Naive thymus-derived CD8-positive, alpha-beta T cell (primary cell): ENCODE measurements at regions not wholly inside any gene's neighbourhood (a gene's known extent, or its start where the extent isn't known, plus 50 kb on each side); places are given as distances from the start of the nearest gene placed in this dataset.
"Not testable (repeated sequence)": the region's sequence is repeated elsewhere in the genome, so short reads cannot be mapped to it uniquely, and the experiment has no call there.

Source experiments
- ATAC-seq, 2 donors: fragments of 150-1000 bp; cut with Tn5 transposase in 1 of 2; sonication (Bioruptor Pico), chemical (Tn5 transposase) in 1 of 2; 1 replicate in 1 of 2; 2 replicates in 1 of 2; pipeline ENCODE4 v1.10.0; 2021; ENCODE audit warnings: mild to moderate bottlenecking in 2 of 2, moderate library complexity in 2 of 2
- POLR2A ChIA-PET: fragments of 350-600 bp; sonication (Branson Sonifier 250); formaldehyde crosslinking; loops from one replicate; lab custom pipeline; 2021; ENCODE audit warnings: antibody characterized with exemption; lab: Charles Lee
- DNase-seq, 10 donors: peaks; one replicate each; pipeline versions ENCODE4 v3.0.0 to v3.0.0-alpha.2; 2020 to 2022
- H3K27ac Mint-ChIP-seq, 10 donors: one replicate each; pipeline ENCODE4 v1.8.0; 2020 to 2022; ENCODE audit warnings: mild to moderate bottlenecking in 10 of 10, mixed read lengths in 10 of 10, moderate library complexity in 4 of 10, inconsistent platforms in 1 of 10
- H3K27me3 Mint-ChIP-seq, 5 donors: one replicate each; pipeline ENCODE4 v1.8.0; 2021 to 2022; ENCODE audit warnings: mixed read lengths in 5 of 5
- H3K36me3 Mint-ChIP-seq, 3 donors: one replicate each; pipeline ENCODE4 v1.8.0; 2020 to 2022; ENCODE audit warnings: mixed read lengths in 3 of 3, mild to moderate bottlenecking in 2 of 3, inconsistent platforms in 1 of 3
- H3K4me1 Mint-ChIP-seq, 4 donors: one replicate each; pipeline ENCODE4 v1.8.0; 2021 to 2022; ENCODE audit warnings: mixed read lengths in 4 of 4
- H3K4me3 Mint-ChIP-seq, 10 donors: one replicate each; pipeline ENCODE4 v1.8.0; 2020 to 2022; ENCODE audit warnings: mild to moderate bottlenecking in 10 of 10, mixed read lengths in 10 of 10, moderate library complexity in 6 of 10, inconsistent platforms in 1 of 10
- H3K9me3 Mint-ChIP-seq, 9 donors: one replicate each; pipeline ENCODE4 v1.8.0; 2020 to 2022; ENCODE audit warnings: mixed read lengths in 9 of 9, mild to moderate bottlenecking in 3 of 9, inconsistent platforms in 1 of 9, moderate library complexity in 1 of 9

DNA sequence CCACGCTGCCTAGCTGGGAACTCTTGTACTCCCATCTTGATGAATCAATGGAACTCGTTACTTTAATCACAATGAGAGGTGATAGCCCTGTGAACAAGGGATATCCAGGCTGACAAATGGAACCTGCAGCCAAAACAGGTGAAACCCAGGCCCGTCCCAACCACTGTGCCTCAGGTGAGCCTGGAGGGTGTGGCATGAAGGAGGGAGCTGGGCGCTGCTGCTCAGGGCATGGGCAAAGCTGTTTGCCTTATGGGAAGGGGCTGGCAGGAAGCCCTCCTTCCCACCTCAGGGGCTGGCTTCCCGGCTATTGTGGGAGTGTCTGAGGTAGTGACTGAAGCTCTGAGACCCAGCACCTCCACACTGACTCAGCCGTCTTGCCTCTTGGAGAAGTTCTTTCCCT is 209.4 kb upstream of the ATP6AP2 start:
- no peak overlapping the region for H3K4me3 Mint-ChIP-seq
- no peaks in the 10 kb centered on the region for H3K27me3 Mint-ChIP-seq
- no peak overlapping the region for H3K27ac Mint-ChIP-seq
- ATAC-seq (no peak), DNase-seq (no peak)
- peaks cover 0 to 2% (median 0%) of the 10 kb centered on the region in 3 donors for H3K36me3 Mint-ChIP-seq
- POLR2A ChIA-PET: no interaction called here
- H3K4me1 Mint-ChIP-seq: no peaks in the 10 kb centered on the region
- H3K9me3 Mint-ChIP-seq: peaks cover 0 to 3% (median 0%) of the 10 kb centered on the region in 9 donors

DNA sequence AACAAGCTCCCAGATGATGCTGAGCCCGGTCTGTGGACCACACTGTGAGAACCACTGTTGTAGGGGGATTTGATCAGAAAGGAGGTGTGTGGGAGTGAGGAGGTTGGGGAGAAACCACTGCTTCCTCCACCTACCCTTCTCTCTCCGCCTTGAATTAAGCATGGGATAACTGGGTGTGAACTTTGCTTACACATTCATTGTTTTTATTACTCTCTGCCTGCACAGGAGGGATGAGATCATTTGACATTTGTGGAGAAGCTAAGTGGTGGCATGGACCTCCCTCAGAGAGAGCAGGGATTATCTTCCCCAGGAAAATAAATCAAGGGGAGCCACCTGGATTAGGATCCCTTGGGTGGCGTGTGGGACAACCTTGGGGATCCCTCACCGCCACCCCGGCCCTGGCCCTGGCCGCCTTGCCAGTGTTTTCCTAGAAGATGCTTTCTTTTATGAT is 212.1 kb upstream of the ATP6AP2 start:
- Mint-ChIP-seq H3K27ac (no peak overlapping the region), H3K27me3 (no peaks in the 10 kb centered on the region), H3K4me3 (no peak overlapping the region), H3K36me3 (peaks cover 0 to 12% (median 2%) of the 10 kb centered on the region in 3 donors), H3K4me1 (no peaks in the 10 kb centered on the region), H3K9me3 (peaks cover 0 to 14% (median 4%) of the 10 kb centered on the region in 9 donors)
- DNase-seq (no peak), ATAC-seq (no peak)
- POLR2A ChIA-PET: no interaction called here

DNA sequence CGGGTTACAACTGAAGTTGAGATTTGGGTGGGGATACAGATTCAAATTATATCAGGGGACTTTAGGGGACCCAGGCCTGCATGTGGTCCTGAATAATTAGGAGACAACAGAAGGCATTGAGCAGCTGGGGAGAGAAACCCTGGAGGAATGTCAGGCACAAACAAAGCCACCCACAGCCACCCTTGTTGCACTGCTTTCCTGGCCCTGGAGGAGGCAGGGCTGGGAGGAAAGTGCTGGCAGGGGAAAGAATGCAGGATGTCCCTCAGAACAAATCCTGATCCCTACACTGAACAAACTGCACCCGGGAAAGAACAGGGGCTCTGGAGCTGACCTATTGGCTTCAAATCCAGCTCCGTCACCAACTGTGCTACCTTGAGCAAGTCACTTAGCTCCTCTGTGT is 214.1 kb upstream of the ATP6AP2 start:
- no peak for DNase-seq
- Mint-ChIP-seq H3K27ac (no peak overlapping the region), H3K27me3 (peaks cover 0 to 1% (median 0%) of the 10 kb centered on the region in 5 donors), H3K36me3 (peaks cover 0 to 12% (median 2%) of the 10 kb centered on the region in 3 donors), H3K4me3 (no peak overlapping the region), H3K9me3 (peaks cover 0 to 14% (median 4%) of the 10 kb centered on the region in 9 donors), H3K4me1 (peaks cover 0 to 1% (median 0%) of the 10 kb centered on the region in 4 donors)
- POLR2A ChIA-PET: no interaction called here
- no peak for ATAC-seq

DNA sequence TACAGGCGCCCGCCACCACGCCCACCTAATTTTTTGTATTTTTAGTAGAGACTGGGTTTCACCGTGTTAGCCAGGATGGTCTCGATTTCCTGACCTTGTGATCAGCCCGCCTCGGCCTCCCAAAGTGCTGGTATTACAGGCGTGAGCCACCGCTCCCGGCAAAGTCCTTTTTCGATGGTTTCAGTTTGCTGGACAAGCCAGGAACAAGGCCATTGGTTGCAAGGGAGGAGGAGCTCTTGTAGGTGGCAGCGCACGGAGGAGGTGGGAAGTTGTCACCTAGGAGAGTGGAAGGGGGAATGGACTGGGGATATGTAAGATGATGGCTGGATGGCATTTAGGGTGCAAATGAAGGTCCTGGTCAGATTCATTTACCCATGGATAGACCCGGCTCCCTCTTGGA is 218.5 kb upstream of the ATP6AP2 start:
- H3K27me3 Mint-ChIP-seq, ATAC-seq, H3K4me1 Mint-ChIP-seq, POLR2A ChIA-PET, H3K27ac Mint-ChIP-seq, H3K4me3 Mint-ChIP-seq, DNase-seq: not testable (repeated sequence)
- Mint-ChIP-seq H3K36me3 (peaks cover 0 to 12% (median 2%) of the 10 kb centered on the region in 3 donors), H3K9me3 (peaks cover 0 to 14% (median 3%) of the 10 kb centered on the region in 9 donors)

DNA sequence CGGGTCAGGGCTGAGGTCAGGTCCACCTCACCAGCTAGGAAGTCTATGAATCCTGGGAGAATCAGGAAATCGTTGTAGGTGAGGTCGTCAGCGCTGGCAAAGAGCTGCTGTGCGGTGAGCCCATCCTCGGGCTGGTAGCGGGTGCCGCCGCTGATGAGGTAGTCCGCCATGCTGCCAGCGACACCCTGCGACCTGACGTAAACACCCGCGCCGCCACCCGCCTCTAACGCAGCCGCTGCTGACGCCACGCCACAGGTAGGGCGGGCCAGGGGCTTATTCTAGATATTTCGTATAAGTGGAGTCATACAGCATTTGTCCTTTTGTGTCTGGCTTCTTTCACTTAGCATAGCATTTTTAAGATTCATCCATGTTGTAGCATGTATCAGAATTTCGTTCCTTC is 220.2 kb upstream of the ATP6AP2 start:
- H3K27me3 Mint-ChIP-seq: peaks cover 0 to 1% (median 0%) of the 10 kb centered on the region in 5 donors
- H3K9me3 Mint-ChIP-seq: peaks cover 0 to 10% (median 3%) of the 10 kb centered on the region in 9 donors
- H3K4me3 Mint-ChIP-seq: no peak overlapping the region
- DNase-seq (no peak), ATAC-seq (no peak)
- peaks cover 0 to 1% (median 0%) of the 10 kb centered on the region in 4 donors for H3K4me1 Mint-ChIP-seq
- H3K27ac Mint-ChIP-seq: no peak overlapping the region
- H3K36me3 Mint-ChIP-seq: peaks cover 0 to 9% (median 0%) of the 10 kb centered on the region in 3 donors
- POLR2A ChIA-PET: no interaction called here

DNA sequence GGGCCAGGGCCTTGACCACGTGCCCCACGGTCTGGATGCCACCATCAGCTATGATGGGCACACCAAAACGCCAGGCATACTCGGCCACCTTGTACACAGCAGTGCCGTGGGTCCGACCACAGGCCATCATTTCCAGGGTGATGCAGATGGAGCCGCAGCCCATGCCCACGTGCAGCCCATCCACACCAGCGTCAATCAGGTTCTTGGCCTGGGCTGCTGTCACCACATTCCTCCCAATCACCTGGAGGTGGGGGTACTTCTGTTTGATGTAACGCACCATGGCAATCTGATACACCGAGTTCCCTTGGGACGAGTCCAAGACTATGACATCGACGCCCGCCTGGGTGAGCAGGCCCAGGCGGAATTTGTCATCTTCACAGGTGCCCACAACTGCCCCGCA is 221.2 kb upstream of the ATP6AP2 start:
- Mint-ChIP-seq H3K4me1 (peaks cover 0 to 1% (median 0%) of the 10 kb centered on the region in 4 donors), H3K27me3 (peaks cover 0 to 1% (median 0%) of the 10 kb centered on the region in 5 donors), H3K27ac (no peak overlapping the region), H3K36me3 (no peaks in the 10 kb centered on the region), H3K4me3 (no peak overlapping the region), H3K9me3 (peaks cover 0 to under 1% (median 0%) of the 10 kb centered on the region in 9 donors)
- no peak for ATAC-seq
- no peak for DNase-seq
- POLR2A ChIA-PET: no interaction called here

DNA sequence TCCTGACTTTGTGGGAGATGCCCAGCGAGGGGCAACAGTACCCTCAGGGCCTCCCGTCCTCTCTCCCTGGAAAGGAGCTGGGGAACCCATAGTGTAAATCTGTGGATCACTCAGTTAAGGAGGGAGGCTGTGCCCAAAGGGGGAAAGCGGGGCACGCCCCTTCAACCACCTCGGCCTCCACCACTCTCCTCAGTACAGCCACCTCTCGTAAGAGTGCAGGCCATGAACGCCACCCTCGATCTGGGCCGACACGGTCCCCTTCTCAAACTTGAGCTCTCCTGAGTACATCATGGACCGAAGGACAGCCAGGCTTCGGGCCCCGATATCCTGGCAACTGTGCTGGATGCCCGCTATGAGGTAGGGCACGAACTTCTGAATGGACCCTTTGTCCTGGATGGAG is 221.8 kb upstream of the ATP6AP2 start:
- ATAC-seq (no peak), DNase-seq (no peak)
- Mint-ChIP-seq H3K36me3 (no peaks in the 10 kb centered on the region), H3K27me3 (peaks cover 0 to 1% (median 0%) of the 10 kb centered on the region in 5 donors), H3K4me1 (peaks cover 0 to 1% (median 0%) of the 10 kb centered on the region in 4 donors), H3K9me3 (no peaks in the 10 kb centered on the region), H3K27ac (no peak overlapping the region), H3K4me3 (no peak overlapping the region)
- POLR2A ChIA-PET: no interaction called here

DNA sequence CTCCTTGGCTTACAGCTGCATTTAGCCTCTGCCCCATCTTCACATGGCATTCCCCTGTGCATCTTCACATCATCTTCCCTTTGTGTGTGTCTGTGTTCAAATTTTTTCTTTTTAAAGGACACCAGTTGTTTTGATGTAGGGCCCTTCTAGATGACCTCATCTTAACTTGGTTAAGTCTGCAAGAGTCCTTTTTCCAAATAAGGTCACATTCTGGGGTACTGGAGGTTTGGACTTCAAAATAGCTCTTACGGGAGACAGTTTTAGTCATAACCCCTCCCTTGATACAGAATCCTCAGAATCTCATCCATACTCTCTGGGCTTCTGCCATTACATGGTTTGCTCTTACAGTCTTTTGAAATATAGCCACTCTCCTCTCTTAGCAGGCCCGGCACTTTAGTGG is 231.5 kb upstream of the ATP6AP2 start:
- H3K4me3 Mint-ChIP-seq: no peak overlapping the region
- POLR2A ChIA-PET: no interaction called here

DNA sequence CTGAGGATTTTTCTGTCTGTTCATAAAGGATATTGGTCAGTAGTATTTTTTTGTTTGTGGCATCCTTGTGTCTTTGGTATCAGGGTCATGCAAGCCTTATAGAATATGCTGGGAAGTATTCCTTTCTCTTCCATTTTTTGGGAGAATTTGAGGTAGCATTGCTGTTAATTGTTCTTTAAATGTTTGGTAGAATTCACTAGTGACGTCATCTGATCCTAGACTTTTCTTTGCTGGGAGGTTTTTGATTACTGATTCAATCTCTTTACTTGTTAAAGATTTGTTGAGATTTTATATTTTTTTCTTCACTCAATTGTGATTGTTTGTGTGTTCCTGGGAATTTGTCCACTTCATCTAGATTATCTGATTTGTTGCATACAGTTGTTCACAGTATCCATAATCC is 234.4 kb upstream of the ATP6AP2 start:
- DNase-seq (no peak), ATAC-seq (no peak)
- peaks cover 0 to 13% (median 5%) of the 10 kb centered on the region in 9 donors for H3K9me3 Mint-ChIP-seq
- H3K27ac Mint-ChIP-seq: no peak overlapping the region
- POLR2A ChIA-PET: no interaction called here
- peaks cover 0 to 4% (median 3%) of the 10 kb centered on the region in 3 donors for H3K36me3 Mint-ChIP-seq
- peaks cover 0 to 1% (median 0%) of the 10 kb centered on the region in 5 donors for H3K27me3 Mint-ChIP-seq
- no peaks in the 10 kb centered on the region for H3K4me1 Mint-ChIP-seq
- H3K4me3 Mint-ChIP-seq: no peak overlapping the region

More for the DNA sequence above, 231.5 kb upstream of the ATP6AP2 start:
- peaks cover 0 to 1% (median 0%) of the 10 kb centered on the region in 5 donors for H3K27me3 Mint-ChIP-seq
- no peaks in the 10 kb centered on the region for H3K4me1 Mint-ChIP-seq
- peaks cover 0 to 4% (median 4%) of the 10 kb centered on the region in 3 donors for H3K36me3 Mint-ChIP-seq
- H3K27ac Mint-ChIP-seq: no peak overlapping the region
- H3K9me3 Mint-ChIP-seq: peaks cover 0 to 18% (median 5%) of the 10 kb centered on the region in 9 donors
- ATAC-seq (no peak), DNase-seq (no peak)

DNA sequence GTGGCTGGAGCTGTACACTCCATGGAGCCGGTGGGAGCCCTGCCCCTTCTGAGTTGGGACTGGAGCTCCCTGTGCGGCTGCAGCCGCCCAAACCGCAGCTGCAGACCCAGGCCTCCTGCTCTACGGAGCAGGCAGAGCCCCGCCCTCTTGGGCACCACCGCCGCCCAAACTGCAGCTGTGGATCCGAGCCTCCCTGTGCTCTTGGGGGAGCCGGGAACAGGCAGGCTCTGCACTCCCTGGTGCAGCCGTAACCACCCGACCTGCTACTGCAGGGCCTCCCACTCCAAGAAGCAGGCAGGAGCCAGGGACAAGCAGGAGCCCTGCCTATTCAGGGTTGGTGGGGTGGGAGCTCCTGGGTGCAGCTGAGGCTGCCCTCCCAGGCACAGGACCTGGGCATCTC is 237.5 kb upstream of the ATP6AP2 start:
- peaks cover 0 to 1% (median 0%) of the 10 kb centered on the region in 5 donors for H3K27me3 Mint-ChIP-seq
- ATAC-seq: no peak
- H3K27ac Mint-ChIP-seq: no peak overlapping the region
- H3K4me1 Mint-ChIP-seq: no peaks in the 10 kb centered on the region
- DNase-seq: no peak
- POLR2A ChIA-PET: no interaction called here
- H3K36me3 Mint-ChIP-seq: peaks cover 0 to 2% (median 0%) of the 10 kb centered on the region in 3 donors
- no peak overlapping the region for H3K4me3 Mint-ChIP-seq
- peaks cover 0 to 9% (median 3%) of the 10 kb centered on the region in 9 donors for H3K9me3 Mint-ChIP-seq

DNA sequence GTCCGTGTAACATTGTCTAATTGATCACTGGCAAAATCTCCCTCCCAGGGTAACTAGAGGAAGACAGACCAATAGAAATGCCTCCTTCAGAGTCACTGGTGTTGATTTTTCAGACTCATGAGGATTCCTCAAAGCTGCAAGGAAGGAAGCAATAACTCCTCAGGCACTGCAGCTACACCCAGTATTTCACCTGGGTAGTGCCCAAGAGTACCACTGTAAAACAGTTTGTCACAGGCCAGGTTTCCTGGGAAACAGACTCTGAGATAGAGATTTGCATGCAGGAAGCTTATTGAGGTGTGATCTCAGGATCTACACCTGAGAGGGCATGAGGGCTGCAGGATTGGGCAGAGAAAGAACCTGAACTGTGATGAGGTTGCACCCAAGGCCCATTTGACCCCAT is 240.7 kb upstream of the ATP6AP2 start:
- Mint-ChIP-seq H3K36me3 (no peaks in the 10 kb centered on the region), H3K4me1 (no peaks in the 10 kb centered on the region), H3K4me3 (no peak overlapping the region), H3K9me3 (peaks cover 0 to 5% (median 0%) of the 10 kb centered on the region in 9 donors), H3K27ac (no peak overlapping the region), H3K27me3 (no peaks in the 10 kb centered on the region)
- DNase-seq: no peak
- POLR2A ChIA-PET: no interaction called here
- no peak for ATAC-seq

DNA sequence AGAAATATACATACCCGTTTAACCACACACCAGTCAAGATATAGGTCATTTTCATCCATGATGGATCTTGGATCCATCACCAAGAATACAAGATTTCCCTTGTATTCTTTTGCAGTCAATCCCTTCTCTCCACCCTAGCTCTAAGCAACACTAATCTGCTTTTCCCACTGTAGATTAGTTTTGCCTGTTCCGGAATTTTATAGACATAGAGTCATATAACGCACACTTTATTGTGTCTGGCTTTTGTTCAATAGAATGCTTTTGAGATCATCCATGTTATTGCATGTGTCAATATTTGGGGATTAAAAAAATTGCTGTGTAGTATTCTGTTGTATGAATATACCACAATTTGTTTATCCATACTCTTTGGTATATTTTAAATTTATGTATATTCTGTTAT is 235.6 kb upstream of the BCOR start:
- no peaks in the 10 kb centered on the region for H3K27me3 Mint-ChIP-seq
- peaks cover 0 to 13% (median 0%) of the 10 kb centered on the region in 9 donors for H3K9me3 Mint-ChIP-seq
- H3K36me3 Mint-ChIP-seq: peaks cover 0 to 2% (median 0%) of the 10 kb centered on the region in 3 donors
- H3K4me3 Mint-ChIP-seq: no peak overlapping the region
- no peak overlapping the region for H3K27ac Mint-ChIP-seq
- POLR2A ChIA-PET: no interaction called here
- ATAC-seq: no peak
- DNase-seq: no peak
- peaks cover 0 to 5% (median 2%) of the 10 kb centered on the region in 4 donors for H3K4me1 Mint-ChIP-seq

DNA sequence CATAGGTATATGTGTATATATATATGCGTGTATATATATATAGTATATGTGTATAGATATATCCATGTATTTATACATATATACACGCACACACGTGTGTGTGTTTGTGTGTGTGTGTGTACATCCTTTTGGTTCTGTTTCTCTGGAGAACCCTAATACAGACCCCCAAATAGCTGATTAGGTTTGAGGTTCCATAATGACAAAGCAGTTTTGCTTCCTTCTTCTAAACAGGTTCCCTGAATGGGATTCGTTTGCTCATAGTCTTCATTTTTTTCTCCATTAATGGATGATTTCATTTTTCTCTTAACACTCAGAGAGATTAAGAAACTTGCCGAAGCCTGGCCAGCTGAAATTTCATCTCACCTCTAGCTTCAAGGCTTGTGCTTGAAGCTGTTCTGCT is 234.0 kb upstream of the BCOR start:
- no peak for DNase-seq
- H3K4me3 Mint-ChIP-seq: no peak overlapping the region
- peaks cover 0 to 2% (median 0%) of the 10 kb centered on the region in 3 donors for H3K36me3 Mint-ChIP-seq
- ATAC-seq: no peak
- peaks cover 0 to 13% (median 0%) of the 10 kb centered on the region in 9 donors for H3K9me3 Mint-ChIP-seq
- POLR2A ChIA-PET: no interaction called here
- H3K27ac Mint-ChIP-seq: no peak overlapping the region
- H3K4me1 Mint-ChIP-seq: peaks cover 0 to 5% (median 2%) of the 10 kb centered on the region in 4 donors
- H3K27me3 Mint-ChIP-seq: no peaks in the 10 kb centered on the region

DNA sequence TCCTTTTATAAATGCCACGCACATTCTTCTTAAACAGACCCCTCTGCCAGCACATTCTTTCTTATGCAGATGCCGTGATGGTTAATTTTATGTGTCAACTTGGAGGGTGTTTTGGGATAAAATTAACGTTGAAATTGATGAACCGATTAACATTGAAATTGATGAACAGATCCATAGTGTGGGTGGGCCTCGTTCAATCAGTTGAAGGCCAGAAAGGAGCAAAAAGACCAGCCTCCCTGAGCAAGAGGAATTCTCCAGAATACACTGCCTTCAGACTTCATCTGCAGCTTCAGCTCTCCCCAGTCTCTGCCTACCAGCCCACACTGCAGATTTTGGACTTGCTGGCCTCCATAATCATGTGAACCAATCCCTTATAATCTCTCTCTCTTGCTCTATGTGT is 233.6 kb upstream of the BCOR start:
- POLR2A ChIA-PET: no interaction called here
- Mint-ChIP-seq H3K4me1 (peaks cover 0 to 5% (median 2%) of the 10 kb centered on the region in 4 donors), H3K27me3 (no peaks in the 10 kb centered on the region), H3K27ac (no peak overlapping the region), H3K9me3 (peaks cover 0 to 12% (median 0%) of the 10 kb centered on the region in 9 donors), H3K4me3 (no peak overlapping the region), H3K36me3 (peaks cover 0 to 2% (median 0%) of the 10 kb centered on the region in 3 donors)
- ATAC-seq: no peak
- DNase-seq: no peak
